Body of pancreas (tissue), 4 donors: ENCODE measurements at regions not wholly inside any gene's neighbourhood (a gene's known extent, or its start where the extent isn't known, plus 50 kb on each side); places are given as distances from the start of the nearest gene placed in this dataset.

Experiments used
- CTCF ChIP-seq, 7 experiments: fragments of 450-650 bp in 4 of 7; fragments of 200-600 bp in 3 of 7; sonication (generic) in 3 of 7; IDR thresholded peaks; one replicate each; pipeline ENCODE4 v1.5.1; 2016 to 2019; ENCODE audit warnings: antibody characterized with exemption in 7 of 7
- POLR2A ChIP-seq, 3 donors: fragments of 450-650 bp; IDR thresholded peaks; one replicate each; pipeline ENCODE4 v1.6.1; 2016; ENCODE audit warnings: antibody characterized with exemption in 3 of 3, mild to moderate bottlenecking in 2 of 3

- TF ChIP-seq POLR2A (IDR thresholded peaks at IDR 0.05) (no peak), CTCF (IDR thresholded peaks at IDR 0.05) (no peak)
These were observed 94.3 kb upstream of the NKX2-2 start for GRCh38 chr20:21607971-21608725.
